SK-N-SH treated with all-trans-retinoic acid at 6 μM for 48 hours (cell line): ENCODE measurements at regions not wholly inside any gene's neighbourhood (a gene's known extent, or its start where the extent isn't known, plus 50 kb on each side); places are given as distances from the start of the nearest gene placed in this dataset.

ENCODE experiments used
- ATAC-seq: fragments of 200-7000 bp; cut with Tn5 transposase; 3 replicates; pipeline ENCODE4 v1.9.1; 2020; ENCODE audit warnings: mild to moderate bottlenecking, moderate library complexity
- ARNTL ChIP-seq: fragments of 450-650 bp; formaldehyde crosslinking; IDR thresholded peaks from 2 replicates; pipeline ENCODE4 v1.5.0; 2020; ENCODE audit warnings: low read depth, mild to moderate bottlenecking, moderate library complexity, borderline replicate concordance
- CSDC2 ChIP-seq: fragments of 250-450 bp; sonication (Bioruptor Pico); IDR thresholded peaks from 2 replicates; pipeline ENCODE4 v1.5.0; 2020; ENCODE audit warnings: mild to moderate bottlenecking, moderate library complexity
- ESRRG ChIP-seq: fragments of 250-450 bp; sonication (Bioruptor Pico); IDR thresholded peaks from 2 replicates; pipeline ENCODE4 v1.6.1; 2021; ENCODE audit warnings: mild to moderate bottlenecking
- GLIS3 ChIP-seq: fragments of 250-450 bp; sonication (Bioruptor Pico); IDR thresholded peaks from 2 replicates; pipeline ENCODE4 v1.5.0; 2020; ENCODE audit warnings: mild to moderate bottlenecking, moderate library complexity
- ISL1 ChIP-seq: fragments of 250-450 bp; sonication (Bioruptor Pico); IDR thresholded peaks from 2 replicates; pipeline ENCODE4 v2.1.2; 2022; ENCODE audit warnings: mild to moderate bottlenecking, moderate library complexity
- OSR1 ChIP-seq: fragments of 250-450 bp; sonication (Bioruptor Pico); IDR thresholded peaks from 2 replicates; pipeline ENCODE4 v1.8.0; 2022; ENCODE audit warnings: moderate library complexity, mild to moderate bottlenecking, inconsistent platforms
- PPARA ChIP-seq: fragments of 250-450 bp; sonication (Bioruptor Pico); IDR thresholded peaks from 2 replicates; pipeline ENCODE4 v1.5.0; 2020; ENCODE audit warnings: mild to moderate bottlenecking, borderline replicate concordance
- RARB ChIP-seq: fragments of 250-450 bp; sonication (Bioruptor Pico); IDR thresholded peaks from 2 replicates; pipeline ENCODE4 v1.8.0; 2021; ENCODE audit warnings: mild to moderate bottlenecking, moderate library complexity
- SNAI2 ChIP-seq: fragments of 250-450 bp; sonication (Bioruptor Pico); IDR thresholded peaks from 2 replicates; pipeline ENCODE4 v1.5.0; 2020; ENCODE audit warnings: mild to moderate bottlenecking, moderate library complexity
- TCF4 ChIP-seq: fragments of 250-450 bp; sonication (Bioruptor Pico); IDR thresholded peaks from 2 replicates; pipeline ENCODE4 v1.8.0; 2021; ENCODE audit warnings: mild to moderate bottlenecking, moderate library complexity, borderline replicate concordance
- TOX ChIP-seq: fragments of 250-450 bp; sonication (Bioruptor Pico); IDR thresholded peaks from 2 replicates; pipeline ENCODE4 v1.8.0; 2021; ENCODE audit warnings: mild to moderate bottlenecking, moderate library complexity, borderline replicate concordance
- ZC3H10 ChIP-seq: fragments of 250-450 bp; sonication (Bioruptor Pico); IDR thresholded peaks from 2 replicates; pipeline ENCODE4 v1.5.1; 2021; ENCODE audit warnings: mild to moderate bottlenecking, moderate library complexity
- ZFP3 ChIP-seq: fragments of 250-450 bp; sonication (Bioruptor Pico); IDR thresholded peaks from 2 replicates; pipeline ENCODE4 v1.5.0; 2020; ENCODE audit warnings: mild to moderate bottlenecking, moderate library complexity
- ZFP30 ChIP-seq: fragments of 450-650 bp; formaldehyde crosslinking; IDR thresholded peaks from 2 replicates; pipeline ENCODE4 v1.5.0; 2022; ENCODE audit warnings: mild to moderate bottlenecking, moderate library complexity
- ZNF565 ChIP-seq: fragments of 450-650 bp; formaldehyde crosslinking; conservative IDR thresholded peaks from 2 replicates; pipeline ENCODE4 v1.5.0; 2020; ENCODE audit warnings: low read depth, mild to moderate bottlenecking, moderate library complexity
- ZNF70 ChIP-seq: fragments of 450-650 bp; formaldehyde crosslinking; IDR thresholded peaks from 2 replicates; pipeline ENCODE4 v1.5.0; 2020; ENCODE audit warnings: mild to moderate bottlenecking, moderate library complexity
- ZNF8 ChIP-seq: fragments of 450-650 bp; formaldehyde crosslinking; IDR thresholded peaks from 2 replicates; pipeline ENCODE4 v1.5.0; 2020; ENCODE audit warnings: mild to moderate bottlenecking, moderate library complexity
- TF ChIP-seq, protein P1 (sequence below): fragments of 250-450 bp; sonication (Bioruptor Pico); IDR thresholded peaks from 2 replicates; pipeline ENCODE4 v1.5.1; 2020; ENCODE audit warnings: low read depth, mild to moderate bottlenecking, moderate library complexity
- TF ChIP-seq, protein P2 (sequence below): fragments of 250-450 bp; sonication (Bioruptor Pico); IDR thresholded peaks from 2 replicates; pipeline ENCODE4 v1.5.1; 2021; ENCODE audit warnings: mild to moderate bottlenecking, moderate library complexity
- TF ChIP-seq, protein P3 (sequence below): fragments of 250-450 bp; sonication (Bioruptor Pico); IDR thresholded peaks from 2 replicates; pipeline ENCODE4 v1.5.0; 2020; ENCODE audit warnings: mild to moderate bottlenecking, moderate library complexity
- TF ChIP-seq, protein P4 (sequence below): fragments of 250-450 bp; sonication (Bioruptor Pico); IDR thresholded peaks from 2 replicates; pipeline ENCODE4 v1.8.0; 2021; ENCODE audit warnings: low read depth, mild to moderate bottlenecking, moderate library complexity, borderline replicate concordance
- TF ChIP-seq, protein P5 (sequence below): fragments of 250-450 bp; sonication (Bioruptor Pico); IDR thresholded peaks from 2 replicates; pipeline ENCODE4 v1.8.0; 2020; ENCODE audit warnings: mild to moderate bottlenecking, moderate library complexity, borderline replicate concordance

DNA sequence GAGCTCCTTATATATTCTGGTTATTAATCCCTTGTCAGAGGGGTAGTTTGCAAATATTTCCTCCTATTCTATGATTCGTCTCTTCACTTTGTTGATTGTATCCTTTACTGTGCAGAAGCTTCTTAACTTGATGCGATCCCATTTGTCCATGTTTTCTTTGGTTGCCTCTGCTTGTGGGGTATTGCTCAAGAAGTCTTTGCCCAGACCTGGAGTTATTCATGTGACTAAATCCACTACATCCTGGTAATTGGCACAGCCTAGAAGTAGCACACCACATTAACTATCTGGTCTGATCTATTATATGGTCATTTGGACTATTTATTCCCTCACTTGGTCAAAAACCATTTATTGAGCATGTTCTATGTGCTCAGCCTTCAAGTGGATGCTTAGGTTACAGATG, 164.8 kb upstream of the ATP11B start:
- TF ChIP-seq ZNF70 (CRISPR knock-in tag) (no peak), CSDC2 (CRISPR knock-in tag) (no peak), OSR1 (no peak), ZNF8 (CRISPR knock-in tag) (no peak), ZFP30 (no peak), TCF4 (no peak), ARNTL (CRISPR knock-in tag) (no peak), ZFP3 (CRISPR knock-in tag) (no peak), RARB (CRISPR knock-in tag) (no peak)
- TF ChIP-seq, protein P1, sequence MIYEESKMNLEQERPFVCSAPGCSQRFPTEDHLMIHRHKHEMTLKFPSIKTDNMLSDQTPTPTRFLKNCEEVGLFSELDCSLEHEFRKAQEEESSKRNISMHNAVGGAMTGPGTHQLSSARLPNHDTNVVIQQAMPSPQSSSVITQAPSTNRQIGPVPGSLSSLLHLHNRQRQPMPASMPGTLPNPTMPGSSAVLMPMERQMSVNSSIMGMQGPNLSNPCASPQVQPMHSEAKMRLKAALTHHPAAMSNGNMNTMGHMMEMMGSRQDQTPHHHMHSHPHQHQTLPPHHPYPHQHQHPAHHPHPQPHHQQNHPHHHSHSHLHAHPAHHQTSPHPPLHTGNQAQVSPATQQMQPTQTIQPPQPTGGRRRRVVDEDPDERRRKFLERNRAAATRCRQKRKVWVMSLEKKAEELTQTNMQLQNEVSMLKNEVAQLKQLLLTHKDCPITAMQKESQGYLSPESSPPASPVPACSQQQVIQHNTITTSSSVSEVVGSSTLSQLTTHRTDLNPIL (CRISPR knock-in tag): no peak
- TF ChIP-seq, protein P2, sequence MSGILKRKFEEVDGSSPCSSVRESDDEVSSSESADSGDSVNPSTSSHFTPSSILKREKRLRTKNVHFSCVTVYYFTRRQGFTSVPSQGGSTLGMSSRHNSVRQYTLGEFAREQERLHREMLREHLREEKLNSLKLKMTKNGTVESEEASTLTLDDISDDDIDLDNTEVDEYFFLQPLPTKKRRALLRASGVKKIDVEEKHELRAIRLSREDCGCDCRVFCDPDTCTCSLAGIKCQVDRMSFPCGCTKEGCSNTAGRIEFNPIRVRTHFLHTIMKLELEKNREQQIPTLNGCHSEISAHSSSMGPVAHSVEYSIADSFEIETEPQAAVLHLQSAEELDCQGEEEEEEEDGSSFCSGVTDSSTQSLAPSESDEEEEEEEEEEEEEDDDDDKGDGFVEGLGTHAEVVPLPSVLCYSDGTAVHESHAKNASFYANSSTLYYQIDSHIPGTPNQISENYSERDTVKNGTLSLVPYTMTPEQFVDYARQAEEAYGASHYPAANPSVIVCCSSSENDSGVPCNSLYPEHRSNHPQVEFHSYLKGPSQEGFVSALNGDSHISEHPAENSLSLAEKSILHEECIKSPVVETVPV (CRISPR knock-in tag): no peak
- TF ChIP-seq, protein P3, sequence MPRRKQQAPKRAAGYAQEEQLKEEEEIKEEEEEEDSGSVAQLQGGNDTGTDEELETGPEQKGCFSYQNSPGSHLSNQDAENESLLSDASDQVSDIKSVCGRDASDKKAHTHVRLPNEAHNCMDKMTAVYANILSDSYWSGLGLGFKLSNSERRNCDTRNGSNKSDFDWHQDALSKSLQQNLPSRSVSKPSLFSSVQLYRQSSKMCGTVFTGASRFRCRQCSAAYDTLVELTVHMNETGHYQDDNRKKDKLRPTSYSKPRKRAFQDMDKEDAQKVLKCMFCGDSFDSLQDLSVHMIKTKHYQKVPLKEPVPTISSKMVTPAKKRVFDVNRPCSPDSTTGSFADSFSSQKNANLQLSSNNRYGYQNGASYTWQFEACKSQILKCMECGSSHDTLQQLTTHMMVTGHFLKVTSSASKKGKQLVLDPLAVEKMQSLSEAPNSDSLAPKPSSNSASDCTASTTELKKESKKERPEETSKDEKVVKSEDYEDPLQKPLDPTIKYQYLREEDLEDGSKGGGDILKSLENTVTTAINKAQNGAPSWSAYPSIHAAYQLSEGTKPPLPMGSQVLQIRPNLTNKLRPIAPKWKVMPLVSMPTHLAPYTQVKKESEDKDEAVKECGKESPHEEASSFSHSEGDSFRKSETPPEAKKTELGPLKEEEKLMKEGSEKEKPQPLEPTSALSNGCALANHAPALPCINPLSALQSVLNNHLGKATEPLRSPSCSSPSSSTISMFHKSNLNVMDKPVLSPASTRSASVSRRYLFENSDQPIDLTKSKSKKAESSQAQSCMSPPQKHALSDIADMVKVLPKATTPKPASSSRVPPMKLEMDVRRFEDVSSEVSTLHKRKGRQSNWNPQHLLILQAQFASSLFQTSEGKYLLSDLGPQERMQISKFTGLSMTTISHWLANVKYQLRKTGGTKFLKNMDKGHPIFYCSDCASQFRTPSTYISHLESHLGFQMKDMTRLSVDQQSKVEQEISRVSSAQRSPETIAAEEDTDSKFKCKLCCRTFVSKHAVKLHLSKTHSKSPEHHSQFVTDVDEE (CRISPR knock-in tag): no peak
- TF ChIP-seq, protein P4, sequence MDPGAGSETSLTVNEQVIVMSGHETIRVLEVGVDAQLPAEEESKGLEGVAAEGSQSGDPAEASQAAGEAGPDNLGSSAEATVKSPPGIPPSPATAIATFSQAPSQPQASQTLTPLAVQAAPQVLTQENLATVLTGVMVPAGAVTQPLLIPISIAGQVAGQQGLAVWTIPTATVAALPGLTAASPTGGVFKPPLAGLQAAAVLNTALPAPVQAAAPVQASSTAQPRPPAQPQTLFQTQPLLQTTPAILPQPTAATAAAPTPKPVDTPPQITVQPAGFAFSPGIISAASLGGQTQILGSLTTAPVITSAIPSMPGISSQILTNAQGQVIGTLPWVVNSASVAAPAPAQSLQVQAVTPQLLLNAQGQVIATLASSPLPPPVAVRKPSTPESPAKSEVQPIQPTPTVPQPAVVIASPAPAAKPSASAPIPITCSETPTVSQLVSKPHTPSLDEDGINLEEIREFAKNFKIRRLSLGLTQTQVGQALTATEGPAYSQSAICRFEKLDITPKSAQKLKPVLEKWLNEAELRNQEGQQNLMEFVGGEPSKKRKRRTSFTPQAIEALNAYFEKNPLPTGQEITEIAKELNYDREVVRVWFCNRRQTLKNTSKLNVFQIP (CRISPR knock-in tag): no peak

DNA sequence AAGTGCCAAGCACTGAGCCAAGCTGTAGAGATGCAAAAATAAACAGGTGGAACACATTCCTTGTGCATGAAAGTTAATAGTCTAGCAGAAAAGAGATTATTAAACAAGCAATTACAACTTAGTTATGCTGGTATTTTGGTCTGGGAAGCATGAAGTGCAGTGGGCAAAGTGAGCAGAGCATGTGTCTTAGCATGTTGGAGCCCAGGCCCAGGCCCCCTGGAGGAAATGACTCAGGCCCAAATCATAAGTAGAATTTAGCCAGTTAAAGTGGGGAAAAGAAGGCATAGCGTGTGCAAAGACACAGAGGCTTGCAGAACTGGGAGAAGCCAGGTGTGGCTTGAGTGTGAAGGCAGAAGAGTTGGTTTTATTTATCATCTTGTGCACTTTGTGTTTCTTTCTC, 163.8 kb upstream of the ATP11B start:
- ATAC-seq: no peak
- no peak for TF ChIP-seq ZFP3 (CRISPR knock-in tag)
- no peak for TF ChIP-seq PPARA (CRISPR knock-in tag)
- TF ChIP-seq CSDC2 (CRISPR knock-in tag): no peak
- TF ChIP-seq, protein P4 (CRISPR knock-in tag): no peak
- TF ChIP-seq ZNF8 (CRISPR knock-in tag): no peak
- no peak for TF ChIP-seq TOX (CRISPR knock-in tag)
- no peak for TF ChIP-seq OSR1
- no peak for TF ChIP-seq ESRRG (CRISPR knock-in tag)
- no peak for TF ChIP-seq ISL1 (CRISPR knock-in tag)
- no peak for TF ChIP-seq RARB (CRISPR knock-in tag)
- TF ChIP-seq, protein P5, sequence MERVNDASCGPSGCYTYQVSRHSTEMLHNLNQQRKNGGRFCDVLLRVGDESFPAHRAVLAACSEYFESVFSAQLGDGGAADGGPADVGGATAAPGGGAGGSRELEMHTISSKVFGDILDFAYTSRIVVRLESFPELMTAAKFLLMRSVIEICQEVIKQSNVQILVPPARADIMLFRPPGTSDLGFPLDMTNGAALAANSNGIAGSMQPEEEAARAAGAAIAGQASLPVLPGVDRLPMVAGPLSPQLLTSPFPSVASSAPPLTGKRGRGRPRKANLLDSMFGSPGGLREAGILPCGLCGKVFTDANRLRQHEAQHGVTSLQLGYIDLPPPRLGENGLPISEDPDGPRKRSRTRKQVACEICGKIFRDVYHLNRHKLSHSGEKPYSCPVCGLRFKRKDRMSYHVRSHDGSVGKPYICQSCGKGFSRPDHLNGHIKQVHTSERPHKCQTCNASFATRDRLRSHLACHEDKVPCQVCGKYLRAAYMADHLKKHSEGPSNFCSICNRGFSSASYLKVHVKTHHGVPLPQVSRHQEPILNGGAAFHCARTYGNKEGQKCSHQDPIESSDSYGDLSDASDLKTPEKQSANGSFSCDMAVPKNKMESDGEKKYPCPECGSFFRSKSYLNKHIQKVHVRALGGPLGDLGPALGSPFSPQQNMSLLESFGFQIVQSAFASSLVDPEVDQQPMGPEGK (CRISPR knock-in tag): no peak
- TF ChIP-seq ARNTL (CRISPR knock-in tag): no peak
- TF ChIP-seq SNAI2 (CRISPR knock-in tag): no peak
- no peak for TF ChIP-seq ZNF565 (CRISPR knock-in tag)
- TF ChIP-seq GLIS3 (CRISPR knock-in tag): no peak
- TF ChIP-seq, protein P2 (CRISPR knock-in tag): no peak
- TF ChIP-seq, protein P3 (CRISPR knock-in tag): no peak
- TF ChIP-seq, protein P1 (CRISPR knock-in tag): no peak
- no peak for TF ChIP-seq ZC3H10 (CRISPR knock-in tag)

More for the DNA sequence above, 164.8 kb upstream of the ATP11B start:
- no peak for ATAC-seq
